DOHH2 (cell line): ENCODE measurements at regions not wholly inside any gene's neighbourhood (a gene's known extent, or its start where the extent isn't known, plus 50 kb on each side); places are given as distances from the start of the nearest gene placed in this dataset.

Experiments
- H3F3A ChIP-seq: fragments of 200-600 bp; sonication (generic), shearing (Covaris generic); 2 replicates; pipeline ENCODE4 v1.6.0; 2016; ENCODE audit warnings: antibody characterized with exemption, mild to moderate bottlenecking; ENCODE audit not compliant: control insufficient read depth, insufficient read depth
- H3K27ac ChIP-seq: fragments of 200-600 bp; sonication (generic); 2 replicates; pipeline ENCODE4 v1.5.1; 2014; ENCODE audit warnings: low read depth, mild to moderate bottlenecking, low read length, moderate library complexity
- H3K27me3 ChIP-seq: fragments of 200-600 bp; sonication (generic); 2 replicates; pipeline ENCODE4 v1.6.1; 2014; ENCODE audit warnings: mild to moderate bottlenecking, low read length, mixed read lengths; ENCODE audit not compliant: control insufficient read depth
- H3K36me3 ChIP-seq: fragments of 200-600 bp; sonication (generic); 2 replicates; pipeline ENCODE4 v1.6.1; 2014; ENCODE audit warnings: mild to moderate bottlenecking, low read length, moderate library complexity, mixed read lengths; ENCODE audit not compliant: control insufficient read depth
- H3K4me1 ChIP-seq: fragments of 200-600 bp; sonication (generic); 2 replicates; pipeline ENCODE4 v1.6.1; 2014; ENCODE audit warnings: mild to moderate bottlenecking, low read length, mixed read lengths; ENCODE audit not compliant: control insufficient read depth
- H3K4me2 ChIP-seq: fragments of 200-600 bp; sonication (generic); 2 replicates; pipeline ENCODE4 v1.6.0; 2014; ENCODE audit warnings: mild to moderate bottlenecking, low read length, moderate library complexity
- H3K4me3 ChIP-seq: fragments of 200-600 bp; sonication (generic); 2 replicates; pipeline ENCODE4 v1.5.1; 2014; ENCODE audit warnings: mild to moderate bottlenecking, low read length, mixed read lengths
- H3K79me2 ChIP-seq: fragments of 200-600 bp; sonication (generic); 2 replicates; pipeline ENCODE4 v1.6.1; 2014; ENCODE audit warnings: mild to moderate bottlenecking, low read length, mixed read lengths; ENCODE audit not compliant: control insufficient read depth
- H3K9me2 ChIP-seq: fragments of 200-600 bp; sonication (generic); replicated peaks from 2 replicates; pipeline ENCODE4 v1.6.1; 2014; ENCODE audit warnings: mild to moderate bottlenecking, low read length, mixed read lengths; ENCODE audit not compliant: control insufficient read depth
- H3K9me3 ChIP-seq: fragments of 200-600 bp; sonication (generic); 2 replicates; pipeline ENCODE4 v1.6.1; 2014; ENCODE audit warnings: antibody characterized with exemption, low read length, mixed read lengths; ENCODE audit not compliant: control insufficient read depth, insufficient read depth
- H4K20me1 ChIP-seq: fragments of 200-600 bp; sonication (generic); 2 replicates; pipeline ENCODE4 v1.6.0; 2014; ENCODE audit warnings: low read depth, mild to moderate bottlenecking, antibody characterized with exemption, low read length, moderate library complexity; ENCODE audit not compliant: control insufficient read depth, insufficient read depth
- EZH2phosphoT487 ChIP-seq: fragments of 200-600 bp; sonication (generic); IDR thresholded peaks from 2 replicates; pipeline ENCODE4 v1.6.1; 2017; ENCODE audit warnings: borderline replicate concordance, mild to moderate bottlenecking, antibody characterized with exemption, low read length, moderate library complexity, mixed read lengths
- TF ChIP-seq, protein P1 (sequence below): fragments of 200-600 bp; sonication (generic); IDR thresholded peaks from one replicate; pipeline ENCODE4 v1.5.1; 2014; ENCODE audit warnings: antibody characterized with exemption, mild to moderate bottlenecking, low read depth, low read length; ENCODE audit not compliant: poor library complexity, severe bottlenecking

DNA sequence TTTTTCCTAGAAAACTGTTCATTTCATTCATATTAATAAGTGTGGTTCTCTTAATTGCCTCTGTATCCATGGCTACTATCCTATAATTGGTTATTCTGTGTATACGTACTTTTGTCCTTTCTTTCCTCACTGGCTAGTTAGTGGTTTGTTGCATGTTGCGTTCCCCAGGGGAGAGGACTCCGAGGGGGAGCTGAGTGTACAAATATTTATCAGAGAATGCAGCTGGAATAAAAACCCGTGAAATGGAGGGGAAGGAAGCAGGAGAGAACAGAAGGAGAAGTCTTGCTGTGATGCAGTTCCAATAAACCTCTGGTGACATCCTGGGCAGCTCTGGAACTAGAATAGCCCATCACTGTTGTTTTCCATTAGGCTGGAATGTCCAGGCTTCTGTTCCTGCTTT lies 117.1 kb upstream of the RGS6 start:
- TF ChIP-seq, protein P1, sequence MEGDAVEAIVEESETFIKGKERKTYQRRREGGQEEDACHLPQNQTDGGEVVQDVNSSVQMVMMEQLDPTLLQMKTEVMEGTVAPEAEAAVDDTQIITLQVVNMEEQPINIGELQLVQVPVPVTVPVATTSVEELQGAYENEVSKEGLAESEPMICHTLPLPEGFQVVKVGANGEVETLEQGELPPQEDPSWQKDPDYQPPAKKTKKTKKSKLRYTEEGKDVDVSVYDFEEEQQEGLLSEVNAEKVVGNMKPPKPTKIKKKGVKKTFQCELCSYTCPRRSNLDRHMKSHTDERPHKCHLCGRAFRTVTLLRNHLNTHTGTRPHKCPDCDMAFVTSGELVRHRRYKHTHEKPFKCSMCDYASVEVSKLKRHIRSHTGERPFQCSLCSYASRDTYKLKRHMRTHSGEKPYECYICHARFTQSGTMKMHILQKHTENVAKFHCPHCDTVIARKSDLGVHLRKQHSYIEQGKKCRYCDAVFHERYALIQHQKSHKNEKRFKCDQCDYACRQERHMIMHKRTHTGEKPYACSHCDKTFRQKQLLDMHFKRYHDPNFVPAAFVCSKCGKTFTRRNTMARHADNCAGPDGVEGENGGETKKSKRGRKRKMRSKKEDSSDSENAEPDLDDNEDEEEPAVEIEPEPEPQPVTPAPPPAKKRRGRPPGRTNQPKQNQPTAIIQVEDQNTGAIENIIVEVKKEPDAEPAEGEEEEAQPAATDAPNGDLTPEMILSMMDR = no peak
- TF ChIP-seq EZH2phosphoT487 = no peak
- no peaks in the 10 kb centered on the region for H3K36me3 ChIP-seq
- H4K20me1 ChIP-seq = no peaks in the 10 kb centered on the region
- H3K4me2 ChIP-seq = no peak overlapping the region
- H3K4me1 ChIP-seq = no peaks in the 10 kb centered on the region
- H3K27me3 ChIP-seq = peaks cover 8% of the 10 kb centered on the region; the same call in 1 of the 2 replicates
- H3K79me2 ChIP-seq = no peaks in the 10 kb centered on the region
- H3K4me3 ChIP-seq = no peak overlapping the region
- no peaks in the 10 kb centered on the region for H3K9me2 ChIP-seq
- H3K9me3 ChIP-seq = no peaks in the 10 kb centered on the region
- no peaks in the 10 kb centered on the region for H3F3A ChIP-seq
- H3K27ac ChIP-seq = no peak overlapping the region

DNA sequence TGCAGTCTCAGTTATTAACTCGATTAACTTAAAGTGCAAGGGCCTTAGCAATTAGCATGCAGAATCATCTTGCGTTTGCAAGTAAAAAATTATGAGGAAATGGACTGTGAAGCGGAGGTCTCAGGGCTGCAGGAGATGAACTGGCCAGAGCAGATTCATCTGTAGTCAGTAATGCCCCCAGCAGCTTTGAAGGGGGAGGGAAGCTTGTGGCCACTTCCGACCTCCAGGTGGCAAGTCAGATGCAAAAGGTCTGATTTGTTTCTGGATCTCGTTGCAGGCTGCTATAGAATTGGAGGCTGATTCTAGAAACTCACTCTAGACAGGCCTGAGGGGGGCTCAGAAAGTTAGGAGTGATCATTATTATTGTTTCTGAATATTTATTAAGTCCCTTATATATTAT lies 107.4 kb upstream of the RGS6 start:
- H3K36me3 ChIP-seq = no peaks in the 10 kb centered on the region
- no peaks in the 10 kb centered on the region for H3K27me3 ChIP-seq
- H3K9me2 ChIP-seq = no peaks in the 10 kb centered on the region
- no peaks in the 10 kb centered on the region for H3F3A ChIP-seq
- H3K4me3 ChIP-seq = no peak overlapping the region
- no peak for TF ChIP-seq EZH2phosphoT487
- TF ChIP-seq, protein P1 = no peak
- H3K4me2 ChIP-seq = no peak overlapping the region
- no peaks in the 10 kb centered on the region for H4K20me1 ChIP-seq
- no peaks in the 10 kb centered on the region for H3K9me3 ChIP-seq
- no peaks in the 10 kb centered on the region for H3K79me2 ChIP-seq
- H3K27ac ChIP-seq = no peak overlapping the region
- no peaks in the 10 kb centered on the region for H3K4me1 ChIP-seq

DNA sequence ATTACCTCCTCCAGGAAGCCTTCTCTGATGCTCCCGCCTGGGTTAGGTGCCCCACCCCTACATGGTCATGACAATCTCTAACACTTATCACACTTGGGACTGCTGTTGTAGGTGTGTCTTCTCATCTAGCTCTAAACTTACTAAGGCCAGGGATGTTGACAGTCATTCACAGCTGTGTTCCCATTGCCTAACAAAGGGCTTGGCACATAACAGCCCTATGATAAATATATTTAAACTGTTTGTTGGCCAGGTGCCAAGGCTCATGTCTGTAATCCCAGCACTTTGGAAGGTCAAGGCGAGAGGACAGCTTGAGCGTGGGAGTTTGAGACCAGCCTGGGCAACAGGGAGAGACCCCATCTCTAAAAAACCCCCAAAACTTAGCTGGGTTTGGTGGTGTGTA lies 98.8 kb upstream of the RGS6 start:
- no peak overlapping the region for H3K4me2 ChIP-seq
- H3K9me3 ChIP-seq = no peaks in the 10 kb centered on the region
- H3K79me2 ChIP-seq = no peaks in the 10 kb centered on the region
- TF ChIP-seq EZH2phosphoT487 = no peak
- TF ChIP-seq, protein P1 = no peak
- no peaks in the 10 kb centered on the region for H3K36me3 ChIP-seq
- no peaks in the 10 kb centered on the region for H3F3A ChIP-seq
- no peaks in the 10 kb centered on the region for H3K9me2 ChIP-seq
- H3K27me3 ChIP-seq = peaks cover 2% of the 10 kb centered on the region
- no peaks in the 10 kb centered on the region for H3K4me1 ChIP-seq
- no peaks in the 10 kb centered on the region for H4K20me1 ChIP-seq
- H3K4me3 ChIP-seq = no peak overlapping the region
- H3K27ac ChIP-seq = no peak overlapping the region
